GM23338 (cell line): ENCODE measurements at regions not wholly inside any gene's neighbourhood (a gene's known extent, or its start where the extent isn't known, plus 50 kb on each side); places are given as distances from the start of the nearest gene placed in this dataset.

Source experiments
- CREB1 ChIP-seq: fragments of 250-450 bp; sonication (Bioruptor Pico); IDR thresholded peaks from 2 replicates; pipeline ENCODE4 v1.5.0; 2020; ENCODE audit warnings: low read depth, mild to moderate bottlenecking, moderate library complexity
- CTCF ChIP-seq, 2 experiments: fragments of 200-600 bp in 1 of 2; sonication (generic) in 1 of 2; conservative IDR thresholded peaks; 2 replicates each; pipeline versions ENCODE4 v1.5.1 to v1.6.1; 2016 to 2017; ENCODE audit warnings: antibody characterized with exemption in 2 of 2, low read depth in 2 of 2, mild to moderate bottlenecking in 2 of 2, moderate library complexity in 1 of 2
- REST ChIP-seq: IDR thresholded peaks from one replicate; pipeline ENCODE4 v1.6.1; 2018; ENCODE audit warnings: antibody characterized with exemption; ENCODE audit not compliant: unreplicated experiment

- TF ChIP-seq REST (no peak), CTCF (conservative IDR thresholded peaks at IDR 0.05; ENCODE audit: low read depth in 2 of 2) (no peak), CREB1 (CRISPR knock-in tag) (no peak)
These were observed 351.4 kb upstream of the HS6ST1 start for GRCh38 chr2:128670066-128670465.
